ENCODE measurements at regions not wholly inside any gene's neighbourhood (a gene's known extent, or its start where the extent isn't known, plus 50 kb on each side); places are given as distances from the start of the nearest gene placed in this dataset.

DNA sequence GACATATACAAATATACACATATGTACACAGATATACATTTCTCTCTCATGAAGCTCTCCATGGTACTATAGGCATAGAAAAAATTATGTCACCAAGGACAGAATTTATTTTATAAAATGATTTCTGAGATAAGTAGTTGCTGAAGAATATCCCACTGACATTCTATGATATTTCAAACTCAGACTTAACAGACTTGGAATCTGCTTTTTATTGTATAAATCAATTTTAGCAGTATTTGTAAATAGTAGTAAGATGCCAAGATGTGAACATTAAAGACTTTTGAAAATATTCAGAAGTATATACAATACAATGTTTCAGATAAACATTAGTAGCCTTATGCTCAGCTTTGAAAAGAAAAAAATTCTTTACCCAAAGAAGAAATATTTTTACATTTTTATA is 107.4 kb upstream of the ARGLU1 start:
- H3K79me2 ChIP-seq (ENCODE audit: insufficient read depth), result no peaks in the 10 kb centered on the region
- H3F3A ChIP-seq (replicated peaks; ENCODE audit: insufficient read depth), result no peaks in the 10 kb centered on the region
- peaks cover 0 to 3% of the 10 kb centered on the region in 2 experiments; a peak in 2 of 4 replicates for H3K4me1 ChIP-seq (ENCODE audit: control insufficient read depth in 1 of 2, insufficient read depth in 2 of 2, low read depth in 1 of 2, low read length in 1 of 2)
- TF ChIP-seq, protein P1, sequence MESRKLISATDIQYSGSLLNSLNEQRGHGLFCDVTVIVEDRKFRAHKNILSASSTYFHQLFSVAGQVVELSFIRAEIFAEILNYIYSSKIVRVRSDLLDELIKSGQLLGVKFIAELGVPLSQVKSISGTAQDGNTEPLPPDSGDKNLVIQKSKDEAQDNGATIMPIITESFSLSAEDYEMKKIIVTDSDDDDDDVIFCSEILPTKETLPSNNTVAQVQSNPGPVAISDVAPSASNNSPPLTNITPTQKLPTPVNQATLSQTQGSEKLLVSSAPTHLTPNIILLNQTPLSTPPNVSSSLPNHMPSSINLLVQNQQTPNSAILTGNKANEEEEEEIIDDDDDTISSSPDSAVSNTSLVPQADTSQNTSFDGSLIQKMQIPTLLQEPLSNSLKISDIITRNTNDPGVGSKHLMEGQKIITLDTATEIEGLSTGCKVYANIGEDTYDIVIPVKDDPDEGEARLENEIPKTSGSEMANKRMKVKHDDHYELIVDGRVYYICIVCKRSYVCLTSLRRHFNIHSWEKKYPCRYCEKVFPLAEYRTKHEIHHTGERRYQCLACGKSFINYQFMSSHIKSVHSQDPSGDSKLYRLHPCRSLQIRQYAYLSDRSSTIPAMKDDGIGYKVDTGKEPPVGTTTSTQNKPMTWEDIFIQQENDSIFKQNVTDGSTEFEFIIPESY (IDR thresholded peaks at IDR 0.05; ENCODE audit: borderline replicate concordance, low read depth), result no peak
- TF ChIP-seq ELF1 (IDR thresholded peaks at IDR 0.05), result no peak
- TF ChIP-seq NFIC (IDR thresholded peaks at IDR 0.05; ENCODE audit: borderline replicate concordance), result no peak
- TF ChIP-seq, protein P2, sequence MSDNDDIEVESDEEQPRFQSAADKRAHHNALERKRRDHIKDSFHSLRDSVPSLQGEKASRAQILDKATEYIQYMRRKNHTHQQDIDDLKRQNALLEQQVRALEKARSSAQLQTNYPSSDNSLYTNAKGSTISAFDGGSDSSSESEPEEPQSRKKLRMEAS (IDR thresholded peaks at IDR 0.05; ENCODE audit: low read depth), result no peak
- no peak for TF ChIP-seq EP300 (IDR thresholded peaks at IDR 0.05; ENCODE audit: borderline replicate concordance in 1 of 2, low read depth in 1 of 2, low read length in 1 of 2)
- TF ChIP-seq NRF1 (IDR thresholded peaks at IDR 0.05; ENCODE audit: low read depth, low read length), result no peak
- no peak for TF ChIP-seq EZH2phosphoT487 (IDR thresholded peaks at IDR 0.05; ENCODE audit: borderline replicate concordance, low read depth)
- no peak for TF ChIP-seq MXI1 (IDR thresholded peaks at IDR 0.05; ENCODE audit: low read depth, low read length)
- DNase-seq, result no peak
- H2AFZ ChIP-seq (ENCODE audit: low read depth), result no peak overlapping the region
- H3K9me2 ChIP-seq, result no peaks in the 10 kb centered on the region
- H3K9ac ChIP-seq, result no peak overlapping the region
- H3K4me3 ChIP-seq (ENCODE audit: low read depth in 2 of 2, low read length in 1 of 2), result no peak overlapping the region
- POLR2A ChIA-PET, result no interaction called here
- H3K36me3 ChIP-seq (replicated peaks in 1 of 2; ENCODE audit: control insufficient read depth in 1 of 2, insufficient read depth in 2 of 2, low read length in 1 of 2), result no peaks in the 10 kb centered on the region
- no peaks in the 10 kb centered on the region for H3K9me3 ChIP-seq
- no peak overlapping the region for H3K27ac ChIP-seq (ENCODE audit: low read depth in 2 of 2, low read length in 1 of 2)
- no peak overlapping the region for H3K4me2 ChIP-seq
- CTCF ChIA-PET, result no interaction called here
- H3K27me3 ChIP-seq (ENCODE audit: insufficient read depth), result no peaks in the 10 kb centered on the region
- H4K20me1 ChIP-seq (ENCODE audit: insufficient read depth), result no peaks in the 10 kb centered on the region

DNA sequence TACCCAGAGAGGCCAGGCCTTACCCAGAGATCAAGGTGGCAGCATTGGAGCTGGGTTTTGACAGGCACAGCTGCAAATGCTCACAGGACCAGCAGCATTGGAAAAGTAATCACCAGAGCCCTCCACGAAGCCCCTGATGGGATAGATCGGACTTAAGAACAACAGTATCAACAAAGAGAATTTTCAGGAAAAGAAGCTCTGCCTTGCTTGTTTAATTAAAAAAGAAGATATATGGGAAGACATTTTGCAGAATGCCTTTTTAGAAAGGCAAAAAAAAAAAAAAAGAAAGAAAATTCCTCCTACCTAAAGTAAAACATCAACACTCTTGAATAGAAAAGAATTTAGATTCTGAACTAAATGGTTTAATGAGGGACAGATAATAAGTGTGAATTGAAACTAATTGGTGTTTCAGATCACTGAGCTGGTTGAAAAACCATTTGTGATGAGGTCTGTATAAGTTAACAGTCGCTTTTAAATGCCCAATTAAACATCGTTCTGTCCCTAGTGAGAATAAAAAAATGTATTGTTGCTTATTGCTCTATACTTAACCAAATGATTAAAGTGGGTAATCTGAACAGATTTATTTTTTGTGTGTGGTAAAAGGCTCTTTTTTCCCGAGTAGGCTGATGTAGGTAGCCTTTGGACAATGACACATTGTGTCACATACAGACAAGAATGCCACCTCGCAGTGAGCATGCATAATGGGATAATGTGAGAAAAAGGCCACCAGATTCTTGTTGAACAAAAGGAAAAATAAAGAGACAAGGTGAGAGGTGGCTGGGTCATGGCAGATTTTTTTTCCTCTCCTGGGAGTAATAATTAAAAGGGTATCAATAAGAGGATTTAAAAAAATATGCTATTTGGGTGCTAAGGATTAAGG is 93.0 kb upstream of the ARGLU1 start:
- no peaks in the 10 kb centered on the region for H3K79me2 ChIP-seq (ENCODE audit: insufficient read depth)
- H4K20me1 ChIP-seq (ENCODE audit: insufficient read depth), result no peaks in the 10 kb centered on the region
- no peaks in the 10 kb centered on the region for H3F3A ChIP-seq (replicated peaks; ENCODE audit: insufficient read depth)
- H3K9me3 ChIP-seq, result no peaks in the 10 kb centered on the region
- H3K27me3 ChIP-seq (ENCODE audit: insufficient read depth), result no peaks in the 10 kb centered on the region
- H3K36me3 ChIP-seq (replicated peaks in 1 of 2; ENCODE audit: control insufficient read depth in 1 of 2, insufficient read depth in 2 of 2, low read length in 1 of 2), result no peaks in the 10 kb centered on the region
- TF ChIP-seq NRF1 (IDR thresholded peaks at IDR 0.05; ENCODE audit: low read depth, low read length) (no peak), GATA2 (CRISPR knock-in tag; IDR thresholded peaks at IDR 0.05) (no peak), RAD21 (IDR thresholded peaks at IDR 0.05; ENCODE audit: low read length) (no peak), GABPA (IDR thresholded peaks at IDR 0.05; ENCODE audit: low read depth) (no peak), EP300 (IDR thresholded peaks at IDR 0.05; ENCODE audit: borderline replicate concordance in 1 of 2, low read depth in 1 of 2, low read length in 1 of 2) (no peak), RCOR1 (IDR thresholded peaks at IDR 0.05; ENCODE audit: low read length) (no peak), NFIC (IDR thresholded peaks at IDR 0.05; ENCODE audit: borderline replicate concordance) (no peak), SIN3A (IDR thresholded peaks at IDR 0.05; ENCODE audit: borderline replicate concordance, low read depth, low read length) (no peak), MEF2A (IDR thresholded peaks at IDR 0.05; ENCODE audit: borderline replicate concordance, low read depth) (no peak)
- TF ChIP-seq, protein P3, sequence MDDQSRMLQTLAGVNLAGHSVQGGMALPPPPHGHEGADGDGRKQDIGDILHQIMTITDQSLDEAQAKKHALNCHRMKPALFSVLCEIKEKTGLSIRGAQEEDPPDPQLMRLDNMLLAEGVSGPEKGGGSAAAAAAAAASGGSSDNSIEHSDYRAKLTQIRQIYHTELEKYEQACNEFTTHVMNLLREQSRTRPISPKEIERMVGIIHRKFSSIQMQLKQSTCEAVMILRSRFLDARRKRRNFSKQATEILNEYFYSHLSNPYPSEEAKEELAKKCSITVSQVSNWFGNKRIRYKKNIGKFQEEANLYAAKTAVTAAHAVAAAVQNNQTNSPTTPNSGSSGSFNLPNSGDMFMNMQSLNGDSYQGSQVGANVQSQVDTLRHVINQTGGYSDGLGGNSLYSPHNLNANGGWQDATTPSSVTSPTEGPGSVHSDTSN (IDR thresholded peaks at IDR 0.05), result no peak
- TF ChIP-seq, protein P4, sequence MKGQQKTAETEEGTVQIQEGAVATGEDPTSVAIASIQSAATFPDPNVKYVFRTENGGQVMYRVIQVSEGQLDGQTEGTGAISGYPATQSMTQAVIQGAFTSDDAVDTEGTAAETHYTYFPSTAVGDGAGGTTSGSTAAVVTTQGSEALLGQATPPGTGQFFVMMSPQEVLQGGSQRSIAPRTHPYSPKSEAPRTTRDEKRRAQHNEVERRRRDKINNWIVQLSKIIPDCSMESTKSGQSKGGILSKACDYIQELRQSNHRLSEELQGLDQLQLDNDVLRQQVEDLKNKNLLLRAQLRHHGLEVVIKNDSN (IDR thresholded peaks at IDR 0.05; ENCODE audit: borderline replicate concordance, low read depth), result no peak
- H3K4me3 ChIP-seq (ENCODE audit: low read depth in 2 of 2, low read length in 1 of 2), result no peak overlapping the region
- H3K4me1 ChIP-seq (ENCODE audit: control insufficient read depth in 1 of 2, insufficient read depth in 2 of 2, low read depth in 1 of 2, low read length in 1 of 2), result peaks cover 0 to 3% of the 10 kb centered on the region in 2 experiments; a peak in 2 of 4 replicates
- WGBS (ENCODE audit: low lambda C conversion rate), result 26% methylated on average over 6 of the region's 6 CpGs
- no peak overlapping the region for H3K27ac ChIP-seq (ENCODE audit: low read depth in 2 of 2, low read length in 1 of 2)
- ChIA-PET POLR2A (no interaction called here), CTCF (interaction anchor here (1.0 kb wide), 1 partner anchor 17 kb away, joined by 3 read pairs; no protein-coding TSS in a partner anchor)
- no peak overlapping the region for H3K4me2 ChIP-seq
- no peak overlapping the region for H2AFZ ChIP-seq (ENCODE audit: low read depth)
- H3K9me2 ChIP-seq, result no peaks in the 10 kb centered on the region
- DNase-seq, result no peak
- no peak overlapping the region for H3K9ac ChIP-seq
